ENCODE measurements at regions not wholly inside any gene's neighbourhood (a gene's known extent, or its start where the extent isn't known, plus 50 kb on each side); places are given as distances from the start of the nearest gene placed in this dataset.
"Not testable (repeated sequence)": the region's sequence is repeated elsewhere in the genome, so short reads cannot be mapped to it uniquely, and the experiment has no call there.

DNA sequence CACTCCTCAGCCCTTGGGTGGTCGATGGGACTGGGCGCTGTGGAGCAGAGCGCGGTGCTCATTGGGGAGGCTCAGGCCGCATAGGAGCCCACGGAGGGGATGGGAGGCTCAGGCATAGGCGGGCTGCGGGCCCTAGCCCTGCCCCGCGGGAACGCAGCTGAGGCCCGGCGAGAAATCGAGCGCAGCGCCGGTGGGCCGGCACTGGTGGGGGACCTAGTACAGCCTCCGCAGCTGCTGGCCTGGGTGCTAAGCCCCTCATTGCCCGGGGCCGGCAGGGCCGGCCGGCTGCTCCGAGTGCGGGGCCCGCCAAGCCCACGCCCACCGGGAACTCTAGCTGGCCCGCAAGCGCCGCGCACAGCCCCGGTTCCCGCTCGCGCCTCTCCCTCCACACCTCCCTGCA, 135.0 kb upstream of the TMEM170B start:
- H3K36me3 ChIP-seq (ENCODE audit: control insufficient read depth in 2 of 2, insufficient read depth in 2 of 2, low read length in 2 of 2); H3K27me3 ChIP-seq (ENCODE audit: control insufficient read depth in 2 of 2, insufficient read depth in 2 of 2, low read length in 2 of 2); H3K9ac ChIP-seq (ENCODE audit: low read depth in 1 of 2, low read length in 2 of 2): not testable (repeated sequence)

DNA sequence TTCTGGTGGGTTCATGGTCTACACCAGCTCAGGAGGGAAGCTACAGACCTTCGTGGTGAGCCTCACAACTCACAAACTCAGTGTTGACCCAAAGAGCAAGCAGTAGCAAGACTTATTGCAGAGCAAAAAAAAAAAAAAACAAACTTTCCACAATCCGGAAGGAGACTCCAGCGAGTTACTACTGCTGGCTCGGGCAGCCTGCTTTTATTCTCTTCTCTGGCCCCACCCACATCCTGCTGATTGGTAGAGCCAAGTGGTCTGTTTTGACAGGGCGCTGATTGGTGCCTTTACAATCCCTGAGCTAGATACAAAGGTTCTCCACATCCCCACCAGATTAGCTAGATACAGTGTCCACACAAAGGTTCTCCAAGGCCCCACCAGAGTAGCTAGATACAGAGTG, 135.6 kb upstream of the TMEM170B start:
- not testable (repeated sequence) for H3K36me3 ChIP-seq (ENCODE audit: control insufficient read depth in 2 of 2, insufficient read depth in 2 of 2, low read length in 2 of 2); H3K27ac ChIP-seq (ENCODE audit: low read depth in 2 of 2, low read length in 2 of 2); H3K9ac ChIP-seq (ENCODE audit: low read depth in 1 of 2, low read length in 2 of 2); H3K4me1 ChIP-seq (ENCODE audit: control insufficient read depth in 2 of 2, insufficient read depth in 2 of 2, low read length in 2 of 2); H3K4me3 ChIP-seq (ENCODE audit: low read length in 2 of 2); H3K27me3 ChIP-seq (ENCODE audit: control insufficient read depth in 2 of 2, insufficient read depth in 2 of 2, low read length in 2 of 2); H3K9me3 ChIP-seq (ENCODE audit: control insufficient read depth in 2 of 2, low read length in 2 of 2)

More for the DNA sequence above, 135.0 kb upstream of the TMEM170B start:
- H3K9me3 ChIP-seq (ENCODE audit: control insufficient read depth in 2 of 2, low read length in 2 of 2); H3K27ac ChIP-seq (ENCODE audit: low read depth in 2 of 2, low read length in 2 of 2); H3K4me1 ChIP-seq (ENCODE audit: control insufficient read depth in 2 of 2, insufficient read depth in 2 of 2, low read length in 2 of 2); H3K4me3 ChIP-seq (ENCODE audit: low read length in 2 of 2): not testable (repeated sequence)

DNA sequence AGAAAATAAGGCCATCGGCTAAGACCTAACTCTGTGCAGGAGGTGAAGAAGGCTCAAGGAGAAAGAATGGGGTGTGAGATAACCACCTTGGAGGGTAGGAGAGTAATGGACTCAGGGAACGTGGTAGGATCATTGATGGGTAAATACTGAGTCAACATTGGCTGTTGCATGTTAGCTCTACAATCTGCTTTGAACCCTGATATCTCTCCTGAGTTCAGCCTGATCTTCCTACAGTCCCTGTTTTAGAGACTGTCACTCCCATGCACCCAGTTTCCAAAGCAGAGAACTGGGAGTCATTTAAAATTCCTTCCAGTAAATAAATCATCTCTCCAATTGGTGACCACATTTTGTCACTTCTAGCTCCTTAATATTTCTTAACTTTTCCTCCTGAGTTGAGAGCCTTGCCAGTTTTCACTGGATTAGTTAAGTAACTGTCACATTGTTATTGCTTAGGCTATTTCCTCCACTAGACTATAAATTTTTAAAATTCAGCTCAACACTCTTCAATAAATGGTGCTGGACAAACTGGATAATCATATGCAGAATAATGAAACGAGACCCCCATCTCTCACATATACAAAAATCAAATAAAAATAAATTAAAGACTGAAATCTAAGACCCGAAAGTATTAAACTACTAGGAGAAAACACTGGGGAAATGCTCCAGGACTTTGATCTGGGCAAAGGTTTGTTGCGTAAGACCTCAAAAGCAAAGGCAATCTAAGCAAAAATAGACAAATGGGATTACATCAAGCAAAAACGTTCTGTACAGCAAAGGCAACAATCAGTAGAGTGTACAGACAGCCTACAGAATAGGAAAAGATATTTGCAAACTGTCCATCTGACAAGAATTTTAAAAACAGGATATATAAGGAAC, 138.9 kb upstream of the TMEM170B start:
- Histone ChIP-seq H3K4me3 (ENCODE audit: low read length in 2 of 2) (no peak overlapping the region), H3K4me1 (ENCODE audit: control insufficient read depth in 2 of 2, insufficient read depth in 2 of 2, low read length in 2 of 2) (peaks cover 3 to 9% of the 10 kb centered on the region in 2 donors), H3K27ac (ENCODE audit: low read depth in 2 of 2, low read length in 2 of 2) (peak overlapping the region in 1 of 2 donors; percentile 57), H3K9ac (ENCODE audit: low read depth in 1 of 2, low read length in 2 of 2) (no peak overlapping the region), H3K9me3 (ENCODE audit: control insufficient read depth in 2 of 2, low read length in 2 of 2) (no peaks in the 10 kb centered on the region), H3K36me3 (ENCODE audit: control insufficient read depth in 2 of 2, insufficient read depth in 2 of 2, low read length in 2 of 2) (no peaks in the 10 kb centered on the region), H3K27me3 (ENCODE audit: control insufficient read depth in 2 of 2, insufficient read depth in 2 of 2, low read length in 2 of 2) (no peaks in the 10 kb centered on the region)

DNA sequence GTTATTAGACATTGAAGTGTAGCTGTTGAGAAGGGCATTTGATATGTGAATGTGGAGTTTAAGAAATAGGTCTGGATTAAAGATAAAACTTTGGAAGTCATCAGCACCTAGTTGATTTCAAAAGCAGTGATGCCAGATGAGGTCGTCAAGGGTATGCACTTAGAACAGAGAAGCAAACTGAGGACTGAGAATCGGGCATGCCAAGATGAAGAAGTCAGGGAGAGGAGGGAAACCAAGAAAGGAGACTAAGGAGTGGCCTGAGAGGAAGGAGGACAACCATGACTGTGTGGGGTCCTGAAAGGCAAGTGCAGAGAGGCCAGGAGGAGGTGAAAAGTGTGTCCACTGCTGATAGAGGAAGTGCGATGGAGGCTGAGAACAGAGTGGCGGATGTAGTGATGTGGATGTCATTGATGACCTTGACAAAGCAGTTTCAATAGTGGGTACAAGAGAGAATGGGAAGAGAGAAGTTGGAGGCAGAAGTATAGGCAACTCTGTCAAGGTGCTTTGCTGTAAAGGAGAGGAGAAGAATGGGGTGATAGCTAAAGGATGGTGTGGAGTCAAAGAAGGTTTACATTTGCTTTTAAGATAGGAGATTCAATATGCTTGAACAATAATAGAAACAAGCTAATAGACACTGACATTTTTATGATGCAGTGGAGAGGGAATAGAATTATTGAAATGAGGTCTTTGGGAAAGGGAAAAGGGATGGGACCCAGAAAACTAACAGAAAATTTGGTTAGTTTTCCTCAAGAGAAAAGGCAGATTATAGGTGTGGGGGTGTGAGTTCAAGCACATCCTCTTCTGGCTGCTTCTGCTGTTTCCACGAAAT, 139.7 kb upstream of the TMEM170B start:
- Histone ChIP-seq H3K9me3 (ENCODE audit: control insufficient read depth in 2 of 2, low read length in 2 of 2) (no peaks in the 10 kb centered on the region), H3K36me3 (ENCODE audit: control insufficient read depth in 2 of 2, insufficient read depth in 2 of 2, low read length in 2 of 2) (no peaks in the 10 kb centered on the region), H3K9ac (ENCODE audit: low read depth in 1 of 2, low read length in 2 of 2) (no peak overlapping the region), H3K4me1 (ENCODE audit: control insufficient read depth in 2 of 2, insufficient read depth in 2 of 2, low read length in 2 of 2) (peaks cover 3 to 14% of the 10 kb centered on the region in 2 donors), H3K4me3 (ENCODE audit: low read length in 2 of 2) (no peak overlapping the region), H3K27me3 (ENCODE audit: control insufficient read depth in 2 of 2, insufficient read depth in 2 of 2, low read length in 2 of 2) (no peaks in the 10 kb centered on the region), H3K27ac (ENCODE audit: low read depth in 2 of 2, low read length in 2 of 2) (peak overlapping the region in 1 of 2 donors; percentile 57)

DNA sequence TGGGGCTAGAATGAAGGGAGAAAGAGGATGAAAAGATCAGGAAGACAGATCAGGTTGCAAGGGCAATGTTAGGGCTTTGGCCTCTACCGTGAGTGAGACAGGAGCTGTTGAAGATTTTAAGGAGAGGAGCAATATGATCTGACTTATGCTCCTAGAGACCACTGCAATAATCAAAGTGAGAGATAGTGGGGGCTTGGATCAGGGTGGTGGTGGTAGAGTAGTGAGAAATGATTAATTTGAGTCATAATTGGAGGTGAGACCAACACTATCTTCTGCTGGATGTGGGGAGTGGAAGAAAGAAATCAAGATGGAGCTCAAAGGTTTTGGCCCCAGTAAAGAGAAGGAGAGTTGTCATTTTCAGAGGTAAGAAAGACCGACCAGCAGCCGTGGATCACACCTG, 140.7 kb upstream of the TMEM170B start:
- Histone ChIP-seq H3K27ac (ENCODE audit: low read depth in 2 of 2, low read length in 2 of 2) (no peak overlapping the region), H3K4me1 (ENCODE audit: control insufficient read depth in 2 of 2, insufficient read depth in 2 of 2, low read length in 2 of 2) (peaks cover 3 to 21% of the 10 kb centered on the region in 2 donors), H3K4me3 (ENCODE audit: low read length in 2 of 2) (no peak overlapping the region), H3K27me3 (ENCODE audit: control insufficient read depth in 2 of 2, insufficient read depth in 2 of 2, low read length in 2 of 2) (no peaks in the 10 kb centered on the region), H3K9ac (ENCODE audit: low read depth in 1 of 2, low read length in 2 of 2) (no peak overlapping the region), H3K9me3 (ENCODE audit: control insufficient read depth in 2 of 2, low read length in 2 of 2) (no peaks in the 10 kb centered on the region), H3K36me3 (ENCODE audit: control insufficient read depth in 2 of 2, insufficient read depth in 2 of 2, low read length in 2 of 2) (no peaks in the 10 kb centered on the region)

DNA sequence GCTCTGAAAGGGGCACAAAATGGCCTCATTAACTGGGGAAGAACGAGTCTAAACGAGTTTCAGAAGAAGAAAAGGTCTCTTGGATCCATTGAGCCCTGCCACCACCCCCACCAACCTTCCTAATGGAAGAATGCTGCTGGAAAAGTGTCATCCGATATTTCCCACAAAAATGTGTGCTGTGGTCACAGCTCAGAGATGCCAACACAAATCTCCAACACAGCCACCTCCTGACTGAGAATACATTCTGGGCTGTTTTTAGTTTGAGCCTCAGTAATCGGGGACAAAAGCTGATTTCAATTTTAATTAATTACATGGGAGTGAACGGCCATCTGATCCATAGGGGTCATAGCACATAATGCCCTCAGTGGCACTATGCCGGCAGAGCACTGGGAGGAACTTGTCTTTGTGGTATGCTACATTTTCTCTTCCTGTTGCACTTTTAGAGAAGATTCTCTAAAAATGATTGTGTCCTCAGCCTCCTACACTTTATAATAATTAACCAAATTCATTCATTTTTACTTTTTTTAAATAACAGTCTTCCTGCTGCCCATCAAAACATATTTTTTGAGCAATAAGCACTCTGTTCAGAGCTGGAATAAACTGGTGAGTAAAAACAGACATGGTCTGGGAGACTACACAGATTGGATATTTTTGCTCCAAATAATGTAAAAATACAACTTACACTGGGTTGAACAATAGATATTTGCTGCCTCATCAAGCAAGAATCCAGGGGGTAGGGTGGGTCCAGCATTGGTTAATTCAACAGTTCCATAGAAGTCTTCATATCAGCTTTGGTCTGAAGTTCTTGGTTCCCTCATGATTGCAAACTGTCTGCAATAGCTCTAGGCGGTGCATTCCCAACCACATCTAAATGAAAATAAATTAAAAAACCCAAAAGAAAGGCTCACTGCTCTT, 143.6 kb upstream of the TMEM170B start:
- Histone ChIP-seq H3K27ac (ENCODE audit: low read depth in 2 of 2, low read length in 2 of 2) (peak overlapping the region in 1 of 2 donors; percentile 67), H3K27me3 (ENCODE audit: control insufficient read depth in 2 of 2, insufficient read depth in 2 of 2, low read length in 2 of 2) (no peaks in the 10 kb centered on the region), H3K9ac (ENCODE audit: low read depth in 1 of 2, low read length in 2 of 2) (no peak overlapping the region), H3K4me1 (ENCODE audit: control insufficient read depth in 2 of 2, insufficient read depth in 2 of 2, low read length in 2 of 2) (peaks cover 3 to 21% of the 10 kb centered on the region in 2 donors), H3K36me3 (ENCODE audit: control insufficient read depth in 2 of 2, insufficient read depth in 2 of 2, low read length in 2 of 2) (no peaks in the 10 kb centered on the region), H3K9me3 (ENCODE audit: control insufficient read depth in 2 of 2, low read length in 2 of 2) (no peaks in the 10 kb centered on the region), H3K4me3 (ENCODE audit: low read length in 2 of 2) (no peak overlapping the region)

DNA sequence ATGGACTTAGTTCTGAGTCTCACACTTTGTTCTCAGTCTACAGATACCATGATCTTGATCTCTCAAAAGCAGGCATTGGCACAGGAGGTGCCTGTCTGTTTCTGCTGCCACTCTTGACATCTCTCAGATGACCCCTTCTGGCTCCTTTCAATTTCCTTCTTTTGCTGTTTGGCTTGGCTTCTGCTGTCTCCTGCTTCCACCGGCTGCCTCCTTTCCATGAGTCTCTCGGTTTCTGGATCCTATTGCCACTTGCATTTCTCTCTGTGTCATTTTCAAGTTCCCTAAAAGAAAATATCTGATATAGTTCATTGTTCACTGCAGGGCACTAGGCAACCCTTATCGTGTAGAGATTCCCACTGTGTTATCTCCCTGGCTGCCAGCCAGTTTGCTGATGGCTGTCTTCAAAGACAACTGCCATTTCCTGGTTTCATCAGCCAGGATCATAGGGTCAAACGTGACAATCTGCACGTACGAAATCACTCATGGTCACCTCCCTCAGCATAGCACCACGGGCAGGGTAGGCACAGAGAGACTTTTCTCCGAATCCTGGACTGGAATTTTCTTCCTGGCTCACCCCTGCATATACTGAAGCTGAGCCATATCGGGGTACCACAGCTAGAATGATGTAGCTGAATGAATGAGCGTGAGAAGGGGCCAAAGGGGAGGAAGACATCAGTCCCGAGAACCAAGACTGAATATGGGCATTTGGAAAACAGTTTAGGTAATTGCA, 144.6 kb upstream of the TMEM170B start:
- H3K36me3 ChIP-seq (ENCODE audit: control insufficient read depth in 2 of 2, insufficient read depth in 2 of 2, low read length in 2 of 2): no peaks in the 10 kb centered on the region
- H3K4me3 ChIP-seq (ENCODE audit: low read length in 2 of 2): no peak overlapping the region
- H3K27ac ChIP-seq (ENCODE audit: low read depth in 2 of 2, low read length in 2 of 2): peak overlapping the region; percentile 23 to 67
- H3K27me3 ChIP-seq (ENCODE audit: control insufficient read depth in 2 of 2, insufficient read depth in 2 of 2, low read length in 2 of 2): no peaks in the 10 kb centered on the region
- H3K9me3 ChIP-seq (ENCODE audit: control insufficient read depth in 2 of 2, low read length in 2 of 2): no peaks in the 10 kb centered on the region
- no peak overlapping the region for H3K9ac ChIP-seq (ENCODE audit: low read depth in 1 of 2, low read length in 2 of 2)
- peaks cover 0 to 14% of the 10 kb centered on the region in 2 donors for H3K4me1 ChIP-seq (ENCODE audit: control insufficient read depth in 2 of 2, insufficient read depth in 2 of 2, low read length in 2 of 2)

DNA sequence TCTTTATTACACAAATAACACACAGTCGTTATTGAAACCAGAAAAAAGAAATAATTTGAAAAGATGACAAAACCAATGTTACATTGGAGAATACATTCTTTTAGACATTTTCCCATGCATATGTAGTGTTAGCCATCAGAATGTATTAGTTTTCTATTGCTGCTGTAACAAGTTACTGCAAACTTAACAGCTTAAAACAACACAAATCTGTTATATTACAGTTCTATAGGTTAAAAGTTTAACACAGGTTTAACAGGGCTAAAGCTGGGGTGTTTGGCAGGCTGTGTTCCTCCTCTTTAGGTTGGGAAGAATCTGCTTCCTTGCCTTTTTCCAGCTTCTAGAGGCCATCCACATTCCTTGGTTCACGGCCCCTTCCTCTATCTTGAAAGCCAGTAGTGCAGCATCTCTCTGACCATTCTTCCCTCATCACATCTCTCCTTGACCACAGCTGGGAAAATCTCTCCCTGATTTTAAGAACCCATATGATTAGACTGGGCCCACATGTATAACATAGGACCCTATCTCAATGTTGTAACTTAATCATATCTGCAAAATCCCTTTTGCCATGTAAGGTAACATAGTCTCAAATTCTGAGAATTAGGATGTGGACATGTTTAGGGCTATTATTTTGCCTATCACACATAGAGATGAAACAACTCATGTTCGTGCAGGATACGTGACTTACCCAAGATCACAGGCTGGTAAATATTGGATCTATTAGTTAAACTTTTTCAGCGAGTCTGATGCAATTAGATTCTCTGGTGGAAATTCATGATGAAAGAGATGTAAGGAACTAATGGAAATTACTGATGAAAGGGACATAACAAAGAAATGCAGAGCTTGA, 145.4 kb upstream of the TMEM170B start:
- Histone ChIP-seq H3K36me3 (ENCODE audit: control insufficient read depth in 2 of 2, insufficient read depth in 2 of 2, low read length in 2 of 2) (no peaks in the 10 kb centered on the region), H3K27me3 (ENCODE audit: control insufficient read depth in 2 of 2, insufficient read depth in 2 of 2, low read length in 2 of 2) (no peaks in the 10 kb centered on the region), H3K9ac (ENCODE audit: low read depth in 1 of 2, low read length in 2 of 2) (no peak overlapping the region), H3K4me1 (ENCODE audit: control insufficient read depth in 2 of 2, insufficient read depth in 2 of 2, low read length in 2 of 2) (peaks cover 0 to 12% of the 10 kb centered on the region in 2 donors), H3K27ac (ENCODE audit: low read depth in 2 of 2, low read length in 2 of 2) (peak overlapping the region; percentile 20 to 23), H3K9me3 (ENCODE audit: control insufficient read depth in 2 of 2, low read length in 2 of 2) (no peaks in the 10 kb centered on the region), H3K4me3 (ENCODE audit: low read length in 2 of 2) (no peak overlapping the region)

DNA sequence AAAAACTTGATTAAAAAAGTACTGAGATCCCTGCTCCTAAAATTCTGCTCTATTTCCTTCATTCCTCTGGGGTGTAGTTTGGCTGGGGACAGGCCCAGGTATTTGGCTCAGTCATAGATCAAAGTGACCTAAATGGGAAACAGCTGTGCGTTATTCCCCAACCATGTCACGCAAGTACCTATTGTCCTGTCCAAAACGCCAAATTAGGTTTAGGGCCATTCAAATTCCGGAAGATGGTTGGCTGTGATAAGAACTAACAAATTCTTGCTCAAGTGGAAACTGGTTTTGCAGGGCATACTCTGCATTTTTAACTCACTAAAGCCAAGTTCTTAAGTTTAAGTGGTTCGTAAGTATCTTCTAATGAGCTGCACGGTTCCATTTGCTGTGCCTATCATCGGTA, 147.6 kb upstream of the TMEM170B start:
- Histone ChIP-seq H3K9me3 (ENCODE audit: control insufficient read depth in 2 of 2, low read length in 2 of 2) (no peaks in the 10 kb centered on the region), H3K4me1 (ENCODE audit: control insufficient read depth in 2 of 2, insufficient read depth in 2 of 2, low read length in 2 of 2) (peaks cover 5 to 14% of the 10 kb centered on the region in 2 donors), H3K27ac (ENCODE audit: low read depth in 2 of 2, low read length in 2 of 2) (no peak overlapping the region), H3K4me3 (ENCODE audit: low read length in 2 of 2) (no peak overlapping the region), H3K27me3 (ENCODE audit: control insufficient read depth in 2 of 2, insufficient read depth in 2 of 2, low read length in 2 of 2) (no peaks in the 10 kb centered on the region), H3K36me3 (ENCODE audit: control insufficient read depth in 2 of 2, insufficient read depth in 2 of 2, low read length in 2 of 2) (no peaks in the 10 kb centered on the region), H3K9ac (ENCODE audit: low read depth in 1 of 2, low read length in 2 of 2) (no peak overlapping the region)

Measured in mucosa of rectum (tissue), 2 donors.